WTC11 (cell line): ENCODE measurements at regions not wholly inside any gene's neighbourhood (a gene's known extent, or its start where the extent isn't known, plus 50 kb on each side); places are given as distances from the start of the nearest gene placed in this dataset.

Experiments used
- ATAC-seq: fragments of 200-7000 bp; cut with Tn5 transposase; 2 replicates; pipeline ENCODE4 v1.10.0; 2021; ENCODE audit warnings: mild to moderate bottlenecking, moderate library complexity
- CTCF ChIA-PET: fragments of 300-600 bp; sonication (Branson Sonifier 250); formaldehyde crosslinking; loops from one replicate; lab custom pipeline; 2021; ENCODE audit warnings: antibody characterized with exemption; lab: Charles Lee
- POLR2A ChIA-PET: fragments of 350-600 bp; sonication (Branson Sonifier 250); formaldehyde crosslinking; loops from one replicate; lab custom pipeline; 2021; ENCODE audit warnings: antibody characterized with exemption; lab: Charles Lee
- DNase-seq: peaks from one replicate; pipeline ENCODE4 v3.0.0; 2021; ENCODE audit warnings: low spot score
- H3K27ac Mint-ChIP-seq: 2 replicates; pipeline ENCODE4 v1.8.0; 2021; ENCODE audit warnings: mixed read lengths
- H3K27me3 Mint-ChIP-seq: 2 replicates; pipeline ENCODE4 v1.8.0; 2021; ENCODE audit warnings: low read depth, mild to moderate bottlenecking, moderate library complexity, mixed read lengths
- H3K36me3 Mint-ChIP-seq: 2 replicates; pipeline ENCODE4 v1.8.0; 2021; ENCODE audit warnings: mixed read lengths
- H3K4me1 Mint-ChIP-seq: 2 replicates; pipeline ENCODE4 v1.8.0; 2022; ENCODE audit warnings: mixed read lengths
- H3K4me3 Mint-ChIP-seq: 2 replicates; pipeline ENCODE4 v1.8.0; 2021; ENCODE audit warnings: mild to moderate bottlenecking, moderate library complexity, mixed read lengths
- H3K9me3 Mint-ChIP-seq: 2 replicates; pipeline ENCODE4 v1.8.0; 2021; ENCODE audit warnings: mixed read lengths
- ATF1 ChIP-seq: sonication (generic); formaldehyde crosslinking; IDR thresholded peaks from 2 replicates; pipeline ENCODE4 v1.8.1; 2023; ENCODE audit warnings: mild to moderate bottlenecking, moderate library complexity, missing genetic modification reagents
- ATF2 ChIP-seq: sonication (generic); formaldehyde crosslinking; IDR thresholded peaks from 2 replicates; pipeline ENCODE4 v1.8.1; 2022; ENCODE audit warnings: low read depth, missing genetic modification reagents, borderline replicate concordance
- EMX1 ChIP-seq: fragments of 250-450 bp; sonication (Bioruptor Pico); IDR thresholded peaks from 2 replicates; pipeline ENCODE4 v1.8.0; 2021; ENCODE audit warnings: mild to moderate bottlenecking
- ESRRA ChIP-seq: sonication (generic); formaldehyde crosslinking; IDR thresholded peaks from 2 replicates; pipeline ENCODE4 v1.8.1; 2022; ENCODE audit warnings: mild to moderate bottlenecking, missing genetic modification reagents, borderline replicate concordance
- FOXK1 ChIP-seq: sonication (generic); formaldehyde crosslinking; IDR thresholded peaks from 2 replicates; pipeline ENCODE4 v1.8.0; 2022; ENCODE audit warnings: mild to moderate bottlenecking, moderate library complexity, missing genetic modification reagents
- HMGA2 ChIP-seq: fragments of 250-450 bp; sonication (Bioruptor Pico); IDR thresholded peaks from 2 replicates; pipeline ENCODE4 v1.4.0; 2021; ENCODE audit warnings: mild to moderate bottlenecking, moderate library complexity
- KAT7 ChIP-seq: sonication (generic); formaldehyde crosslinking; IDR thresholded peaks from 2 replicates; pipeline ENCODE4 v1.8.1; 2023; ENCODE audit warnings: missing genetic modification reagents, mild to moderate bottlenecking, borderline replicate concordance
- NR3C1 ChIP-seq: sonication (generic); formaldehyde crosslinking; conservative IDR thresholded peaks from 2 replicates; pipeline ENCODE4 v1.8.1; 2023; ENCODE audit warnings: low read depth, mild to moderate bottlenecking, missing genetic modification reagents
- PREB ChIP-seq: sonication (generic); formaldehyde crosslinking; IDR thresholded peaks from 2 replicates; pipeline ENCODE4 v1.8.1; 2022; ENCODE audit warnings: mild to moderate bottlenecking, missing genetic modification reagents, moderate library complexity, borderline replicate concordance
- SMAD4 ChIP-seq: sonication (generic); formaldehyde crosslinking; IDR thresholded peaks from 2 replicates; pipeline ENCODE4 v1.8.0; 2022; ENCODE audit warnings: mild to moderate bottlenecking, missing genetic modification reagents
- SOX15 ChIP-seq: fragments of 250-450 bp; sonication (Bioruptor Pico); IDR thresholded peaks from 2 replicates; pipeline ENCODE4 v1.9.0; 2021; ENCODE audit warnings: mild to moderate bottlenecking
- STAT6 ChIP-seq: sonication (generic); formaldehyde crosslinking; conservative IDR thresholded peaks from 2 replicates; pipeline ENCODE4 v1.8.1; 2023; ENCODE audit warnings: mild to moderate bottlenecking, low read depth, missing genetic modification reagents, moderate library complexity
- ZNF263 ChIP-seq: sonication (generic); formaldehyde crosslinking; IDR thresholded peaks from 2 replicates; pipeline ENCODE4 v1.8.1; 2022; ENCODE audit warnings: low read depth, mild to moderate bottlenecking, moderate library complexity, missing genetic modification reagents
- TF ChIP-seq, protein P1 (sequence below): sonication (generic); formaldehyde crosslinking; IDR thresholded peaks from 2 replicates; pipeline ENCODE4 v1.8.1; 2023; ENCODE audit warnings: mild to moderate bottlenecking, missing genetic modification reagents, moderate library complexity
- TF ChIP-seq, protein P2 (sequence below): sonication (generic); formaldehyde crosslinking; IDR thresholded peaks from 2 replicates; pipeline ENCODE4 v1.8.1; 2023; ENCODE audit warnings: mild to moderate bottlenecking, missing genetic modification reagents
- TF ChIP-seq, protein P3 (sequence below): fragments of 250-450 bp; sonication (Bioruptor Pico); IDR thresholded peaks from 2 replicates; pipeline ENCODE4 v1.9.0; 2021; ENCODE audit warnings: moderate library complexity, mild to moderate bottlenecking, inconsistent platforms, borderline replicate concordance

GRCh38 chr1:177351361-177352108 is 180.8 kb downstream of the BRINP2 start:
- no peaks in the 10 kb centered on the region for H3K36me3 Mint-ChIP-seq
- CTCF ChIA-PET: no interaction called here

More at GRCh38 chr1:177351361-177352108, 180.8 kb downstream of the BRINP2 start:
- Mint-ChIP-seq H3K27ac (no peak overlapping the region), H3K4me1 (peaks cover 3% of the 10 kb centered on the region), H3K9me3 (no peaks in the 10 kb centered on the region), H3K27me3 (no peaks in the 10 kb centered on the region), H3K4me3 (no peak overlapping the region)
- ATAC-seq (peak; percentile 24), DNase-seq (no peak)
- POLR2A ChIA-PET: no interaction called here
- no peak for TF ChIP-seq KAT7 (CRISPR knock-in tag)
- no peak for TF ChIP-seq STAT6 (CRISPR knock-in tag)
- TF ChIP-seq ESRRA (CRISPR knock-in tag): no peak
- TF ChIP-seq SOX15 (CRISPR knock-in tag): no peak
- TF ChIP-seq, protein P1, sequence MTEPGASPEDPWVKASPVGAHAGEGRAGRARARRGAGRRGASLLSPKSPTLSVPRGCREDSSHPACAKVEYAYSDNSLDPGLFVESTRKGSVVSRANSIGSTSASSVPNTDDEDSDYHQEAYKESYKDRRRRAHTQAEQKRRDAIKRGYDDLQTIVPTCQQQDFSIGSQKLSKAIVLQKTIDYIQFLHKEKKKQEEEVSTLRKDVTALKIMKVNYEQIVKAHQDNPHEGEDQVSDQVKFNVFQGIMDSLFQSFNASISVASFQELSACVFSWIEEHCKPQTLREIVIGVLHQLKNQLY (CRISPR knock-in tag): no peak
- TF ChIP-seq, protein P2, sequence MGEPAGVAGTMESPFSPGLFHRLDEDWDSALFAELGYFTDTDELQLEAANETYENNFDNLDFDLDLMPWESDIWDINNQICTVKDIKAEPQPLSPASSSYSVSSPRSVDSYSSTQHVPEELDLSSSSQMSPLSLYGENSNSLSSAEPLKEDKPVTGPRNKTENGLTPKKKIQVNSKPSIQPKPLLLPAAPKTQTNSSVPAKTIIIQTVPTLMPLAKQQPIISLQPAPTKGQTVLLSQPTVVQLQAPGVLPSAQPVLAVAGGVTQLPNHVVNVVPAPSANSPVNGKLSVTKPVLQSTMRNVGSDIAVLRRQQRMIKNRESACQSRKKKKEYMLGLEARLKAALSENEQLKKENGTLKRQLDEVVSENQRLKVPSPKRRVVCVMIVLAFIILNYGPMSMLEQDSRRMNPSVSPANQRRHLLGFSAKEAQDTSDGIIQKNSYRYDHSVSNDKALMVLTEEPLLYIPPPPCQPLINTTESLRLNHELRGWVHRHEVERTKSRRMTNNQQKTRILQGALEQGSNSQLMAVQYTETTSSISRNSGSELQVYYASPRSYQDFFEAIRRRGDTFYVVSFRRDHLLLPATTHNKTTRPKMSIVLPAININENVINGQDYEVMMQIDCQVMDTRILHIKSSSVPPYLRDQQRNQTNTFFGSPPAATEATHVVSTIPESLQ: no peak
- TF ChIP-seq ATF1: no peak
- no peak for TF ChIP-seq HMGA2 (CRISPR knock-in tag)
- no peak for TF ChIP-seq NR3C1
- no peak for TF ChIP-seq ZNF263 (CRISPR knock-in tag)
- TF ChIP-seq SMAD4: no peak
- no peak for TF ChIP-seq ATF2 (CRISPR knock-in tag)
- TF ChIP-seq FOXK1 (CRISPR knock-in tag): no peak
- no peak for TF ChIP-seq PREB (CRISPR knock-in tag)
- TF ChIP-seq, protein P3, sequence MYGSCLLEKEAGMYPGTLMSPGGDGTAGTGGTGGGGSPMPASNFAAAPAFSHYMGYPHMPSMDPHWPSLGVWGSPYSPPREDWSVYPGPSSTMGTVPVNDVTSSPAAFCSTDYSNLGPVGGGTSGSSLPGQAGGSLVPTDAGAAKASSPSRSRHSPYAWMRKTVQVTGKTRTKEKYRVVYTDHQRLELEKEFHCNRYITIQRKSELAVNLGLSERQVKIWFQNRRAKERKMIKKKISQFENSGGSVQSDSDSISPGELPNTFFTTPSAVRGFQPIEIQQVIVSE (CRISPR knock-in tag): no peak
- no peak for TF ChIP-seq EMX1
